GM12878 (cell line): ENCODE measurements at regions not wholly inside any gene's neighbourhood (a gene's known extent, or its start where the extent isn't known, plus 50 kb on each side); places are given as distances from the start of the nearest gene placed in this dataset.

Experiments
- BCL11A ChIP-seq: IDR thresholded peaks from 2 replicates; pipeline ENCODE4 v1.6.1; 2011; ENCODE audit warnings: low read depth, low read length
- BMI1 ChIP-seq: fragments of 450-650 bp; IDR thresholded peaks from 2 replicates; pipeline ENCODE4 v1.6.1; 2016; ENCODE audit warnings: mild to moderate bottlenecking, moderate library complexity, borderline replicate concordance
- CEBPB ChIP-seq, 2 experiments: fragments of 150-350 bp in 1 of 2; IDR thresholded peaks; 2 replicates each; pipeline ENCODE4 v1.6.1; 2012 to 2014; ENCODE audit warnings: low read depth in 2 of 2, low read length in 2 of 2, borderline replicate concordance in 1 of 2, inconsistent platforms in 1 of 2
- CTCF ChIP-seq, 3 experiments: IDR thresholded peaks in 2 of 3; conservative IDR thresholded peaks in 1 of 3; 2 replicates each; pipeline ENCODE4 v1.5.1; 2011; ENCODE audit warnings: low read depth in 3 of 3, low read length in 3 of 3, mild to moderate bottlenecking in 3 of 3, control low read depth in 2 of 3, moderate library complexity in 2 of 3, inconsistent platforms in 1 of 3, mixed read lengths in 1 of 3; ENCODE audit not compliant: control insufficient read depth in 2 of 3, insufficient read depth in 1 of 3; ENCODE audit errors: extremely low read depth in 1 of 3
- EP300 ChIP-seq, 2 experiments: fragments of 150-350 bp in 1 of 2; IDR thresholded peaks; 2 replicates each; pipeline ENCODE4 v1.6.1; 2011 to 2012; ENCODE audit warnings: low read depth in 2 of 2, low read length in 2 of 2, borderline replicate concordance in 1 of 2, improper control_type of control experiment in 1 of 2, inconsistent platforms in 1 of 2; ENCODE audit not compliant: control insufficient read depth in 1 of 2
- IRF5 ChIP-seq: fragments of 450-650 bp; IDR thresholded peaks from 2 replicates; pipeline ENCODE4 v1.6.1; 2017; ENCODE audit warnings: borderline replicate concordance
- MAX ChIP-seq: IDR thresholded peaks from 2 replicates; pipeline ENCODE4 v1.6.1; 2012; ENCODE audit warnings: low read depth, low read length, improper control_type of control experiment
- NFXL1 ChIP-seq: fragments of 450-650 bp; IDR thresholded peaks from 2 replicates; pipeline ENCODE4 v1.6.1; 2017; ENCODE audit warnings: antibody characterized with exemption, mild to moderate bottlenecking, borderline replicate concordance
- POLR2AphosphoS5 ChIP-seq: IDR thresholded peaks from 2 replicates; pipeline ENCODE4 v1.6.1; 2011; ENCODE audit warnings: mild to moderate bottlenecking, low read length, inconsistent platforms
- REST ChIP-seq: IDR thresholded peaks from 2 replicates; pipeline ENCODE4 v1.6.1; 2012; ENCODE audit warnings: mild to moderate bottlenecking, low read depth, low read length
- USF1 ChIP-seq: IDR thresholded peaks from 2 replicates; pipeline ENCODE4 v1.6.1; 2011; ENCODE audit warnings: borderline replicate concordance, low read depth, mild to moderate bottlenecking, moderate library complexity, mixed read lengths, low read length; ENCODE audit not compliant: insufficient read depth; ENCODE audit errors: extremely low read length
- ZBTB40 ChIP-seq: fragments of 450-650 bp; IDR thresholded peaks from 2 replicates; pipeline ENCODE4 v1.6.1; 2016; ENCODE audit warnings: mild to moderate bottlenecking, moderate library complexity, borderline replicate concordance
- ZNF687 ChIP-seq: fragments of 450-650 bp; IDR thresholded peaks from 2 replicates; pipeline ENCODE4 v1.6.1; 2017; ENCODE audit warnings: mild to moderate bottlenecking, moderate library complexity

GRCh38 chr1:208864366-208864965, 620.3 kb upstream of the PLXNA2 start:
- TF ChIP-seq REST (no peak), CTCF (IDR thresholded peaks at IDR 0.05 in 2 of 3, conservative IDR thresholded peaks at IDR 0.05 in 1 of 3; ENCODE audit: control insufficient read depth in 2 of 3, extremely low read depth in 1 of 3, insufficient read depth in 1 of 3, low read depth in 3 of 3, low read length in 3 of 3) (no peak), BMI1 (no peak), NFXL1 (no peak), BCL11A (no peak), CEBPB (IDR thresholded peaks at IDR 0.05; ENCODE audit: borderline replicate concordance in 1 of 2, low read depth in 2 of 2, low read length in 2 of 2) (no peak), EP300 (IDR thresholded peaks at IDR 0.05; ENCODE audit: borderline replicate concordance in 1 of 2, control insufficient read depth in 1 of 2, low read depth in 2 of 2, low read length in 2 of 2) (no peak), USF1 (no peak), ZBTB40 (no peak), POLR2AphosphoS5 (no peak), IRF5 (no peak), MAX (no peak), ZNF687 (no peak)
